Uterus (tissue), 2 donors: ENCODE measurements at regions not wholly inside any gene's neighbourhood (a gene's known extent, or its start where the extent isn't known, plus 50 kb on each side); places are given as distances from the start of the nearest gene placed in this dataset.

Experiments
- POLR2A ChIP-seq, 2 donors: fragments of 450-650 bp; IDR thresholded peaks; one replicate each; pipeline ENCODE4 v1.6.1; 2016; ENCODE audit warnings: antibody characterized with exemption in 2 of 2, mild to moderate bottlenecking in 1 of 2, moderate library complexity in 1 of 2
- TF ChIP-seq, protein P1 (sequence below), 4 experiments: fragments of 200-600 bp in 2 of 4; fragments of 450-650 bp in 2 of 4; sonication (generic) in 2 of 4; IDR thresholded peaks; one replicate each; pipeline ENCODE4 v1.5.1; 2016 to 2019; ENCODE audit warnings: antibody characterized with exemption in 4 of 4, mild to moderate bottlenecking in 2 of 4, moderate library complexity in 1 of 4

DNA sequence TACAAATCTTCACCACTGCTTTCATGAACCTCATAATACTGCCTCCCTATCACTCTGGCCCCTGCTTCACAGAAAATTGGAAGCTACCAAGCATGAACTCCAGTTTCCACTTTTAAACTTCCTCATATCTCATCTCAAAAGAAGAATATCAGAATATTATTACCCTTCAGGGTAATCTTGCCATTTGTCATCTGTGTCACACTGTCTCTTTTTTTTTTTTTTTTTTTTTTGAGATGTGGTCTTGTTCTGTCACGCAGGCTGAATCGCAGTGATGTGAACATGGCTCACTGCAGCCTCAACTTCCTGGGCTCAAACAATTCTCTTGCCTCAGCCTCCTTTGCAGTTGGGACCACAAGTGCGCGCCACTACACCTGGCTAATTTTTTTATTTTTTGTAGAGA, 80.4 kb upstream of the TCF12 start:
- TF ChIP-seq, protein P1, sequence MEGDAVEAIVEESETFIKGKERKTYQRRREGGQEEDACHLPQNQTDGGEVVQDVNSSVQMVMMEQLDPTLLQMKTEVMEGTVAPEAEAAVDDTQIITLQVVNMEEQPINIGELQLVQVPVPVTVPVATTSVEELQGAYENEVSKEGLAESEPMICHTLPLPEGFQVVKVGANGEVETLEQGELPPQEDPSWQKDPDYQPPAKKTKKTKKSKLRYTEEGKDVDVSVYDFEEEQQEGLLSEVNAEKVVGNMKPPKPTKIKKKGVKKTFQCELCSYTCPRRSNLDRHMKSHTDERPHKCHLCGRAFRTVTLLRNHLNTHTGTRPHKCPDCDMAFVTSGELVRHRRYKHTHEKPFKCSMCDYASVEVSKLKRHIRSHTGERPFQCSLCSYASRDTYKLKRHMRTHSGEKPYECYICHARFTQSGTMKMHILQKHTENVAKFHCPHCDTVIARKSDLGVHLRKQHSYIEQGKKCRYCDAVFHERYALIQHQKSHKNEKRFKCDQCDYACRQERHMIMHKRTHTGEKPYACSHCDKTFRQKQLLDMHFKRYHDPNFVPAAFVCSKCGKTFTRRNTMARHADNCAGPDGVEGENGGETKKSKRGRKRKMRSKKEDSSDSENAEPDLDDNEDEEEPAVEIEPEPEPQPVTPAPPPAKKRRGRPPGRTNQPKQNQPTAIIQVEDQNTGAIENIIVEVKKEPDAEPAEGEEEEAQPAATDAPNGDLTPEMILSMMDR (IDR thresholded peaks at IDR 0.05): no peak
- TF ChIP-seq POLR2A (IDR thresholded peaks at IDR 0.05): no peak
